Fibroblast of lung (primary cell): ENCODE measurements at regions not wholly inside any gene's neighbourhood (a gene's known extent, or its start where the extent isn't known, plus 50 kb on each side); places are given as distances from the start of the nearest gene placed in this dataset.

ENCODE experiments used
- DNase-seq, 2 donors: peaks; one replicate each; pipeline versions ENCODE4 v3.0.0 to v3.0.0-alpha.2; 2010; ENCODE audit warnings: low read depth in 2 of 2
- H2AFZ ChIP-seq: 2 replicates; pipeline ENCODE4 v1.5.1; 2012; ENCODE audit warnings: low read length, control low read depth, inconsistent platforms
- H3K27ac ChIP-seq: 2 replicates; pipeline ENCODE4 v1.5.1; 2011; ENCODE audit warnings: low read length, control low read depth; ENCODE audit not compliant: insufficient read depth
- H3K27me3 ChIP-seq: 2 replicates; pipeline ENCODE4 v1.5.1; 2011; ENCODE audit warnings: mild to moderate bottlenecking, low read length; ENCODE audit not compliant: control insufficient read depth, insufficient read depth
- H3K36me3 ChIP-seq: 2 replicates; pipeline ENCODE4 v1.5.1; 2011; ENCODE audit warnings: low read length; ENCODE audit not compliant: control insufficient read depth, insufficient read depth
- H3K4me1 ChIP-seq: 2 replicates; pipeline ENCODE4 v1.5.1; 2011; ENCODE audit warnings: low read length; ENCODE audit not compliant: control insufficient read depth, insufficient read depth; ENCODE audit errors: extremely low read depth
- H3K4me2 ChIP-seq: 2 replicates; pipeline ENCODE4 v1.5.1; 2011; ENCODE audit warnings: low read length, control low read depth; ENCODE audit not compliant: insufficient read depth; ENCODE audit errors: extremely low read depth
- H3K4me3 ChIP-seq, 4 experiments: fragments of 200-600 bp in 1 of 4; sonication (generic) in 1 of 4; replicated peaks in 1 of 4; 2 replicates each; pipeline ENCODE4 v1.5.1; 2011 to 2016; ENCODE audit warnings: low read length in 4 of 4, low read depth in 3 of 4, mild to moderate bottlenecking in 3 of 4, control low read depth in 2 of 4, inconsistent platforms in 1 of 4, mixed read lengths in 1 of 4; ENCODE audit not compliant: insufficient read depth in 1 of 4; ENCODE audit errors: control extremely low read depth in 1 of 4
- H3K79me2 ChIP-seq: 2 replicates; pipeline ENCODE4 v1.5.1; 2012; ENCODE audit warnings: mild to moderate bottlenecking, low read length, inconsistent platforms; ENCODE audit not compliant: control insufficient read depth, insufficient read depth
- H3K9ac ChIP-seq: 2 replicates; pipeline ENCODE4 v1.5.1; 2011; ENCODE audit warnings: mild to moderate bottlenecking, low read length, control low read depth; ENCODE audit not compliant: insufficient read depth
- H3K9me3 ChIP-seq: 2 replicates; pipeline ENCODE4 v1.5.1; 2012; ENCODE audit warnings: low read depth, low read length; ENCODE audit not compliant: control insufficient read depth, insufficient read depth
- H4K20me1 ChIP-seq: 2 replicates; pipeline ENCODE4 v1.5.1; 2011; ENCODE audit warnings: low read length; ENCODE audit not compliant: control insufficient read depth, insufficient read depth; ENCODE audit errors: extremely low read depth
- CTCF ChIP-seq, 2 donors: IDR thresholded peaks in 1 of 2; conservative IDR thresholded peaks in 1 of 2; 1 replicate in 1 of 2; 2 replicates in 1 of 2; pipeline ENCODE4 v1.5.1; 2011 to 2012; ENCODE audit warnings: low read length in 2 of 2, control low read depth in 1 of 2, inconsistent platforms in 1 of 2, low read depth in 1 of 2, mild to moderate bottlenecking in 1 of 2
- EZH2 ChIP-seq: IDR thresholded peaks from 2 replicates; pipeline ENCODE4 v1.5.1; 2012; ENCODE audit warnings: low read length, control low read depth, mild to moderate bottlenecking; ENCODE audit errors: missing control alignments

- Histone ChIP-seq H3K9ac (no peak overlapping the region), H3K27ac (no peak overlapping the region), H2AFZ (no peak overlapping the region), H3K4me1 (no peaks in the 10 kb centered on the region), H3K79me2 (no peaks in the 10 kb centered on the region), H3K9me3 (no peaks in the 10 kb centered on the region), H4K20me1 (no peaks in the 10 kb centered on the region), H3K27me3 (no peaks in the 10 kb centered on the region), H3K4me2 (no peak overlapping the region), H3K4me3 (no peak overlapping the region), H3K36me3 (no peaks in the 10 kb centered on the region)
- no peak for DNase-seq
- no peak for TF ChIP-seq CTCF (conservative IDR thresholded peaks at IDR 0.05 in 1 of 2, IDR thresholded peaks at IDR 0.05 in 1 of 2; ENCODE audit: low read depth in 1 of 2, low read length in 2 of 2)
- no peak for TF ChIP-seq EZH2
These were observed 194.9 kb upstream of the TPK1 start for GRCh38 chr7:145030754-145031153.

GRCh38 chr7:145020454-145020853 lies 184.6 kb upstream of the TPK1 start:
- DNase-seq: no peak
- Histone ChIP-seq H3K4me1 (no peaks in the 10 kb centered on the region), H3K9me3 (no peaks in the 10 kb centered on the region), H3K27me3 (no peaks in the 10 kb centered on the region), H3K36me3 (no peaks in the 10 kb centered on the region), H3K79me2 (no peaks in the 10 kb centered on the region), H3K9ac (no peak overlapping the region), H2AFZ (no peak overlapping the region), H3K4me3 (no peak overlapping the region), H4K20me1 (no peaks in the 10 kb centered on the region), H3K27ac (no peak overlapping the region), H3K4me2 (no peak overlapping the region)
- TF ChIP-seq EZH2 (no peak), CTCF (conservative IDR thresholded peaks at IDR 0.05 in 1 of 2, IDR thresholded peaks at IDR 0.05 in 1 of 2; ENCODE audit: low read depth in 1 of 2, low read length in 2 of 2) (no peak)

- H3K4me2 ChIP-seq: no peak overlapping the region
- DNase-seq: no peak
- no peak overlapping the region for H3K27ac ChIP-seq
- no peak overlapping the region for H3K9ac ChIP-seq
- no peaks in the 10 kb centered on the region for H3K36me3 ChIP-seq
- TF ChIP-seq EZH2: no peak
- peak in 1 of 2 donors; percentile 2 for TF ChIP-seq CTCF (conservative IDR thresholded peaks at IDR 0.05 in 1 of 2, IDR thresholded peaks at IDR 0.05 in 1 of 2; ENCODE audit: low read depth in 1 of 2, low read length in 2 of 2)
- no peaks in the 10 kb centered on the region for H4K20me1 ChIP-seq
- no peak overlapping the region for H2AFZ ChIP-seq
- no peaks in the 10 kb centered on the region for H3K79me2 ChIP-seq
- H3K9me3 ChIP-seq: no peaks in the 10 kb centered on the region
- no peaks in the 10 kb centered on the region for H3K27me3 ChIP-seq
- H3K4me1 ChIP-seq: no peaks in the 10 kb centered on the region
- H3K4me3 ChIP-seq: no peak overlapping the region
These were observed 180.2 kb upstream of the TPK1 start for GRCh38 chr7:145016068-145016467.
